ENCODE measurements at regions not wholly inside any gene's neighbourhood (a gene's known extent, or its start where the extent isn't known, plus 50 kb on each side); places are given as distances from the start of the nearest gene placed in this dataset.

DNA sequence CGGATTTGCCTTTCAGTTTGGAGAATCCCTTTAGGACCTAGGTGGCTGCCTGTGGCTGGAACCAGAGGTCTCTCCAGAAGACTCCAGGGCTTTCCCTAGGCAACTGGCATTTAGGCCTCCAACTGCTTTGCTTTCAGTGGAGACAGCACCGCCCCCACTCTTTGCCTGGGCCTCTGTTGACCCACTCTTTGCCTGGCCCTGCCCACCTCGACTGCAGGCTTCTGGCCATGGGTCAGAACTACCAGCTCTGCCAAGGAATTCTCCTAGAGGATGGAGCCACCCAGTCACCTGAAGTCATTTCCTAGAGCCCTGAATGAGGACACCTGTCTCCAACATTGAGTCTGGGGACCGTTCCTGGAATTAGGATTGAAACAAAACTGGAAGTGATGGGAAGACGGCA lies 439.0 kb upstream of the CDH4 start:
- no peaks in the 10 kb centered on the region for H3K79me2 ChIP-seq (ENCODE audit: insufficient read depth)
- no peak for TF ChIP-seq MEF2A (IDR thresholded peaks at IDR 0.05; ENCODE audit: borderline replicate concordance, low read depth)
- TF ChIP-seq, protein P1, sequence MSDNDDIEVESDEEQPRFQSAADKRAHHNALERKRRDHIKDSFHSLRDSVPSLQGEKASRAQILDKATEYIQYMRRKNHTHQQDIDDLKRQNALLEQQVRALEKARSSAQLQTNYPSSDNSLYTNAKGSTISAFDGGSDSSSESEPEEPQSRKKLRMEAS (IDR thresholded peaks at IDR 0.05; ENCODE audit: low read depth) = no peak
- no peak for TF ChIP-seq EZH2phosphoT487 (IDR thresholded peaks at IDR 0.05; ENCODE audit: borderline replicate concordance, low read depth)
- TF ChIP-seq, protein P2, sequence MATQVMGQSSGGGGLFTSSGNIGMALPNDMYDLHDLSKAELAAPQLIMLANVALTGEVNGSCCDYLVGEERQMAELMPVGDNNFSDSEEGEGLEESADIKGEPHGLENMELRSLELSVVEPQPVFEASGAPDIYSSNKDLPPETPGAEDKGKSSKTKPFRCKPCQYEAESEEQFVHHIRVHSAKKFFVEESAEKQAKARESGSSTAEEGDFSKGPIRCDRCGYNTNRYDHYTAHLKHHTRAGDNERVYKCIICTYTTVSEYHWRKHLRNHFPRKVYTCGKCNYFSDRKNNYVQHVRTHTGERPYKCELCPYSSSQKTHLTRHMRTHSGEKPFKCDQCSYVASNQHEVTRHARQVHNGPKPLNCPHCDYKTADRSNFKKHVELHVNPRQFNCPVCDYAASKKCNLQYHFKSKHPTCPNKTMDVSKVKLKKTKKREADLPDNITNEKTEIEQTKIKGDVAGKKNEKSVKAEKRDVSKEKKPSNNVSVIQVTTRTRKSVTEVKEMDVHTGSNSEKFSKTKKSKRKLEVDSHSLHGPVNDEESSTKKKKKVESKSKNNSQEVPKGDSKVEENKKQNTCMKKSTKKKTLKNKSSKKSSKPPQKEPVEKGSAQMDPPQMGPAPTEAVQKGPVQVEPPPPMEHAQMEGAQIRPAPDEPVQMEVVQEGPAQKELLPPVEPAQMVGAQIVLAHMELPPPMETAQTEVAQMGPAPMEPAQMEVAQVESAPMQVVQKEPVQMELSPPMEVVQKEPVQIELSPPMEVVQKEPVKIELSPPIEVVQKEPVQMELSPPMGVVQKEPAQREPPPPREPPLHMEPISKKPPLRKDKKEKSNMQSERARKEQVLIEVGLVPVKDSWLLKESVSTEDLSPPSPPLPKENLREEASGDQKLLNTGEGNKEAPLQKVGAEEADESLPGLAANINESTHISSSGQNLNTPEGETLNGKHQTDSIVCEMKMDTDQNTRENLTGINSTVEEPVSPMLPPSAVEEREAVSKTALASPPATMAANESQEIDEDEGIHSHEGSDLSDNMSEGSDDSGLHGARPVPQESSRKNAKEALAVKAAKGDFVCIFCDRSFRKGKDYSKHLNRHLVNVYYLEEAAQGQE (IDR thresholded peaks at IDR 0.05; ENCODE audit: low read depth, low read length) = no peak
- no peak for TF ChIP-seq JUND (IDR thresholded peaks at IDR 0.05)
- TF ChIP-seq EP300 (IDR thresholded peaks at IDR 0.05; ENCODE audit: borderline replicate concordance in 1 of 2, low read depth in 1 of 2, low read length in 1 of 2) = no peak
- TF ChIP-seq, protein P3, sequence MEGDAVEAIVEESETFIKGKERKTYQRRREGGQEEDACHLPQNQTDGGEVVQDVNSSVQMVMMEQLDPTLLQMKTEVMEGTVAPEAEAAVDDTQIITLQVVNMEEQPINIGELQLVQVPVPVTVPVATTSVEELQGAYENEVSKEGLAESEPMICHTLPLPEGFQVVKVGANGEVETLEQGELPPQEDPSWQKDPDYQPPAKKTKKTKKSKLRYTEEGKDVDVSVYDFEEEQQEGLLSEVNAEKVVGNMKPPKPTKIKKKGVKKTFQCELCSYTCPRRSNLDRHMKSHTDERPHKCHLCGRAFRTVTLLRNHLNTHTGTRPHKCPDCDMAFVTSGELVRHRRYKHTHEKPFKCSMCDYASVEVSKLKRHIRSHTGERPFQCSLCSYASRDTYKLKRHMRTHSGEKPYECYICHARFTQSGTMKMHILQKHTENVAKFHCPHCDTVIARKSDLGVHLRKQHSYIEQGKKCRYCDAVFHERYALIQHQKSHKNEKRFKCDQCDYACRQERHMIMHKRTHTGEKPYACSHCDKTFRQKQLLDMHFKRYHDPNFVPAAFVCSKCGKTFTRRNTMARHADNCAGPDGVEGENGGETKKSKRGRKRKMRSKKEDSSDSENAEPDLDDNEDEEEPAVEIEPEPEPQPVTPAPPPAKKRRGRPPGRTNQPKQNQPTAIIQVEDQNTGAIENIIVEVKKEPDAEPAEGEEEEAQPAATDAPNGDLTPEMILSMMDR (IDR thresholded peaks at IDR 0.05) = no peak
- TF ChIP-seq RCOR1 (IDR thresholded peaks at IDR 0.05; ENCODE audit: low read length) = no peak
- TF ChIP-seq, protein P4, sequence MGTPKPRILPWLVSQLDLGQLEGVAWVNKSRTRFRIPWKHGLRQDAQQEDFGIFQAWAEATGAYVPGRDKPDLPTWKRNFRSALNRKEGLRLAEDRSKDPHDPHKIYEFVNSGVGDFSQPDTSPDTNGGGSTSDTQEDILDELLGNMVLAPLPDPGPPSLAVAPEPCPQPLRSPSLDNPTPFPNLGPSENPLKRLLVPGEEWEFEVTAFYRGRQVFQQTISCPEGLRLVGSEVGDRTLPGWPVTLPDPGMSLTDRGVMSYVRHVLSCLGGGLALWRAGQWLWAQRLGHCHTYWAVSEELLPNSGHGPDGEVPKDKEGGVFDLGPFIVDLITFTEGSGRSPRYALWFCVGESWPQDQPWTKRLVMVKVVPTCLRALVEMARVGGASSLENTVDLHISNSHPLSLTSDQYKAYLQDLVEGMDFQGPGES (IDR thresholded peaks at IDR 0.05; ENCODE audit: low read depth, low read length) = no peak
- TF ChIP-seq TAF1 (IDR thresholded peaks at IDR 0.05; ENCODE audit: borderline replicate concordance, low read depth, low read length) = no peak
- TF ChIP-seq NFIC (IDR thresholded peaks at IDR 0.05; ENCODE audit: borderline replicate concordance) = no peak
- TF ChIP-seq, protein P5, sequence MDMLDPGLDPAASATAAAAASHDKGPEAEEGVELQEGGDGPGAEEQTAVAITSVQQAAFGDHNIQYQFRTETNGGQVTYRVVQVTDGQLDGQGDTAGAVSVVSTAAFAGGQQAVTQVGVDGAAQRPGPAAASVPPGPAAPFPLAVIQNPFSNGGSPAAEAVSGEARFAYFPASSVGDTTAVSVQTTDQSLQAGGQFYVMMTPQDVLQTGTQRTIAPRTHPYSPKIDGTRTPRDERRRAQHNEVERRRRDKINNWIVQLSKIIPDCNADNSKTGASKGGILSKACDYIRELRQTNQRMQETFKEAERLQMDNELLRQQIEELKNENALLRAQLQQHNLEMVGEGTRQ (IDR thresholded peaks at IDR 0.05; ENCODE audit: borderline replicate concordance, low read depth, low read length) = no peak
- TF ChIP-seq, protein P6, sequence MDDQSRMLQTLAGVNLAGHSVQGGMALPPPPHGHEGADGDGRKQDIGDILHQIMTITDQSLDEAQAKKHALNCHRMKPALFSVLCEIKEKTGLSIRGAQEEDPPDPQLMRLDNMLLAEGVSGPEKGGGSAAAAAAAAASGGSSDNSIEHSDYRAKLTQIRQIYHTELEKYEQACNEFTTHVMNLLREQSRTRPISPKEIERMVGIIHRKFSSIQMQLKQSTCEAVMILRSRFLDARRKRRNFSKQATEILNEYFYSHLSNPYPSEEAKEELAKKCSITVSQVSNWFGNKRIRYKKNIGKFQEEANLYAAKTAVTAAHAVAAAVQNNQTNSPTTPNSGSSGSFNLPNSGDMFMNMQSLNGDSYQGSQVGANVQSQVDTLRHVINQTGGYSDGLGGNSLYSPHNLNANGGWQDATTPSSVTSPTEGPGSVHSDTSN (IDR thresholded peaks at IDR 0.05) = no peak
- TF ChIP-seq, protein P7, sequence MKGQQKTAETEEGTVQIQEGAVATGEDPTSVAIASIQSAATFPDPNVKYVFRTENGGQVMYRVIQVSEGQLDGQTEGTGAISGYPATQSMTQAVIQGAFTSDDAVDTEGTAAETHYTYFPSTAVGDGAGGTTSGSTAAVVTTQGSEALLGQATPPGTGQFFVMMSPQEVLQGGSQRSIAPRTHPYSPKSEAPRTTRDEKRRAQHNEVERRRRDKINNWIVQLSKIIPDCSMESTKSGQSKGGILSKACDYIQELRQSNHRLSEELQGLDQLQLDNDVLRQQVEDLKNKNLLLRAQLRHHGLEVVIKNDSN (IDR thresholded peaks at IDR 0.05; ENCODE audit: borderline replicate concordance, low read depth) = no peak
- no peak for TF ChIP-seq POLR2AphosphoS5 (IDR thresholded peaks at IDR 0.05; ENCODE audit: low read depth, low read length)
- no peak for TF ChIP-seq FOXJ3 (CRISPR knock-in tag; IDR thresholded peaks at IDR 0.05)
- TF ChIP-seq RAD21 (IDR thresholded peaks at IDR 0.05; ENCODE audit: low read length) = no peak
- H3K27me3 ChIP-seq (ENCODE audit: insufficient read depth) = no peaks in the 10 kb centered on the region
- no peak overlapping the region for H3K4me3 ChIP-seq (ENCODE audit: low read depth in 2 of 2, low read length in 1 of 2)
- H4K20me1 ChIP-seq (ENCODE audit: insufficient read depth) = no peaks in the 10 kb centered on the region
- H3K9me3 ChIP-seq = peaks cover 3% of the 10 kb centered on the region; the same call in 1 of the 2 replicates
- H3F3A ChIP-seq (replicated peaks; ENCODE audit: insufficient read depth) = no peaks in the 10 kb centered on the region
- no peaks in the 10 kb centered on the region for H3K9me2 ChIP-seq
- CTCF ChIA-PET = no interaction called here
- H3K27ac ChIP-seq (ENCODE audit: low read depth in 2 of 2, low read length in 1 of 2) = no peak overlapping the region
- no peak overlapping the region for H3K9ac ChIP-seq
- POLR2A ChIA-PET = no interaction called here
- 4% methylated on average over 5 of the region's 5 CpGs for WGBS (ENCODE audit: low lambda C conversion rate)
- no peak for DNase-seq
- H3K4me2 ChIP-seq = no peak overlapping the region
- H3K4me1 ChIP-seq (ENCODE audit: control insufficient read depth in 1 of 2, insufficient read depth in 2 of 2, low read depth in 1 of 2, low read length in 1 of 2) = no peaks in the 10 kb centered on the region
- H2AFZ ChIP-seq (ENCODE audit: low read depth) = no peak overlapping the region
- H3K36me3 ChIP-seq (replicated peaks in 1 of 2; ENCODE audit: control insufficient read depth in 1 of 2, insufficient read depth in 2 of 2, low read length in 1 of 2) = no peaks in the 10 kb centered on the region

All from SK-N-SH (cell line).